HG02884 (cell line): ENCODE measurements at regions not wholly inside any gene's neighbourhood (a gene's known extent, or its start where the extent isn't known, plus 50 kb on each side); places are given as distances from the start of the nearest gene placed in this dataset.
"Not testable (repeated sequence)": the region's sequence is repeated elsewhere in the genome, so short reads cannot be mapped to it uniquely, and the experiment has no call there.

ENCODE experiments used
- ATAC-seq: cut with Tn5 transposase; IDR thresholded peaks from one replicate; pipeline ENCODE4 v1.9.1; 2021; ENCODE audit warnings: mild to moderate bottlenecking, moderate library complexity; ENCODE audit not compliant: unreplicated experiment

DNA sequence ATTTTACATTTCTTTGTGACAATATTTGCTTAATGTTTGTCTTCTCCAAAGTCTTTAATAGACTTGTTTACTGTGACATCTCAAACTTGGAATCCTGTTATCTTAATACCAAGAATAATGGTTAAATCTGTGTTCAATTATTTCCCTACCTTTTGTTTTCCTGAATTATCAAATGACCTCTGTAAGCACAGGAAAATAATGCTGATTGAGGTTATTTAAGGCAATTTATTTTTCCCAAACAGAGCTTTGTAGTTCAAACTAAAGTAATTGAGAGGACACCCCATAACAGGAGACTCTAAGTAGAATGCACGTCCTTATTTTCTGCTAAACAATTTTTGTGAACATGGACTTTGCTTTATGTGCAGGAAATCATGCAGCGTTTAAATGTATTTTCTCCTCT lies 195.0 kb downstream of the BTBD3 start:
- ATAC-seq, result no peak

- no peak for ATAC-seq
These were observed 195.4 kb downstream of the BTBD3 start for GRCh38 chr20:12113075-12113467.

DNA sequence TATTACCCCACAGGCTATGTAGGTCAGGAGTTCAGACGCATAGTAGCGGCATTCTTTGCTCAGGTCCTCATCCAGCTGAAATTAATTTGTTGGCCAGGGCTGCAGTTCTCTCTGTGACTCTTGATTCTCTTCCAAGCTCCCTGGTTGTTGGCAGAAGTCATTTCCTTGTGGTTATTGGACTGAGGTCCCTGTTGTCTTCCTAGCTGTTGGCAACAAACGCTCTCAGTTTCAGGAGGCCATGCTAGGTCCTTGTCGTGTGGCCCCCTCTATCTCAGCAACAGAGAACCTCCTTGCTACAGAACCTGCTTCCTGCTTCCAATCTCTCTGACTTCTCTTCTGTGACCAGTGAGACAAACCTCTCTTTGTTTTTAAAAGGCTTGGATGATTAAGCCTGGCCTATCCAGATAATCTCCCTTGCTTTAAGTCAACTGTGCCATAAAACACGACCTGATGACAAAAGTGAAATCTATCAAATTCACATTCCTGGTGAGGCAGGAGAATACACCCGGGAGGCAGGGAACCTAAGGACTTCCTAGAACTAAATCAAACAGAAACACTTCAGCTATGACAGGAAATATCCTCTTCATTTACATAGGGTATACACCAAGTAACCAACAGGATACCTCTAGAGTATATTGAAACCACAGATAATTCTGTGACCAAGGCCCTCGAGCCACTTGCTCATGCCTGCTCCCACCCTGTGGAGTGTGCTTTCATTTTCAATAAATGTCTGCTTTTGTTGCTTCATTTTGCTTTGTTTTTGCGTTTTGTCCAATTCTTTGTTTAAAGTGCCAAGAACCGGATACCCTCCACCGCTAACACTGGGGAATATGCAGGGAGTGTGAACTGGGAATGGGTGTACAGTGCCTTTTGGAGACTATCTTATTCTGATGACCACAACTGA lies 196.0 kb downstream of the BTBD3 start:
- no peak for ATAC-seq

GRCh38 chr20:12129114-12129513 lies 211.4 kb downstream of the BTBD3 start:
- not testable (repeated sequence) for ATAC-seq

DNA sequence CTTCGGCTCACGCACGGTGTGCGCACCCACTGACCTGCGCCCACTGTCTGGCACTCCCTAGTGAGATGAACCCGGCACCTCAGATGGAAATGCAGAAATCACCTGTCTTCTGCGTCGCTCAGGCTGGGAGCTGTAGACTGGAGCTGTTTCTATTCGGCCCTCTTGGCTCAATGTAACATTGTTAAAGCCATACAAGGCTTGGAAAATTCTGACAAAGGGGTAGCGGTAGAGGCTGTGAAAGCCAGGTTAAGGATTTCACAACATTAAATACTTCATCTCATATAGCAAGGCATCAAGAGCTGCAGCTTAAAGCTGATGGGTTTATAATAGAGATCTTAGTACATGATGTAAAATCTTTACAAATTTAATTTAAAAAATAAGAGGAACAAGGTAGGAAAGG lies 211.8 kb downstream of the BTBD3 start:
- not testable (repeated sequence) for ATAC-seq

GRCh38 chr20:12130781-12131180 lies 213.1 kb downstream of the BTBD3 start:
- no peak for ATAC-seq

- ATAC-seq, result no peak
These were observed 215.9 kb downstream of the BTBD3 start for GRCh38 chr20:12133553-12133952.

DNA sequence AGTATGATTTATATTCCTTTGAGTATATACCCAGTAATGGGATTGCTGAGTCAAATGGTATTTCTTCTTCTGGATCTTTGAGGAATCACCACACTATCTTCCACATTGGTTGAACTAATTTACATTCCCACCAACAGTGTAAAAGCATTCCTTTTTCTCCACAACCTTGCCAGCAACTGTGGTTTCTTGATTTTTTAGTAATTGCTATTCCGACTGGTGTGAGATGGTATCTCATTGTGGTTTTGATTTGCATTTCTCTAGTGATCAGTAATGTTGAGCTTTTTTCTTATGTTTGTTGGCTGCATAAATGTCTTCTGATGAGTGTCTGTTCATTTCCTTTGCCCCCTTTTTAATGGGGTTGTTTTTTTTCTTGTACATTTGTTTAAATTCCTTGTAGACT lies 228.3 kb downstream of the BTBD3 start:
- ATAC-seq, result not testable (repeated sequence)

- ATAC-seq, result no peak
These were observed 235.3 kb downstream of the BTBD3 start for GRCh38 chr20:12152996-12153395.

DNA sequence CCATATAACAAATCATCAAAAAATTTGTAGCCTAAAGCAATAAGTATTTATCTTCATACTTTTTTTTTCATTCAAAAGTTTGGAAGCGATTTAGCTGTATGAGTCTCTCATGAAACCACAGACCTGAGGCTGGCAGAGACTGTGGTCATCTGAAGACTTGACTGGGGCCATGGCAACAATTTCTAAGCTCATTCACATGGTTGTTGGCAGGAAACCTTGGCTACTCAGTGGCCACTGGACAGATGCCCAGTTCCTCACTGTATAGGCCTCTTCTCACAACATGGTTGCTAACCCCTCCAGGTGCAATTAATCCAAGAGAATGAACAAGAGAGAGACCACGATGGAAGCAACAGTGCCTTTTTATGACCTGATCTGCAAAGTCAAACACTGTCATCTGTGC lies 235.9 kb downstream of the BTBD3 start:
- ATAC-seq, result no peak

GRCh38 chr20:12156252-12156651 lies 238.6 kb downstream of the BTBD3 start:
- no peak for ATAC-seq

DNA sequence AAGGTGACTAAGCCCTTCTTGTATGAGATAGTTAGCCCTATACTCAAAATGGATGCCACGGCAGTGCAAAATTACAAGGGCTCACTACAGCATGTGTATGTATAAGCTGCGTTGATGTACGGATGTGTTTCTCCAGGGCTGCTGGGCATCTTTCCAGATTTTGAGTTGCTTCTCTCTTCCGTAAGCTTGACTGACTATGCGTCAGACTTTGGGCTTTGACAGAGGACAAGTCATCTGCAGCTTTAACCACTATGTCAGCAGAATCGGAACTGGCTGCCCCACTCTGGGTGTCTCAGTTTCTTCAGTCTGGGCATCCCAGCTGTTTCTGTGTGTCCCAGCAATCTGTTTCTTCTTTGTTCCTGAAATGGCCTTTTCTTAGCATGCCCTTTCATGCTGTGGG lies 241.6 kb downstream of the BTBD3 start:
- no peak for ATAC-seq

GRCh38 chr20:12161734-12162133 lies 244.0 kb downstream of the BTBD3 start:
- no peak for ATAC-seq

DNA sequence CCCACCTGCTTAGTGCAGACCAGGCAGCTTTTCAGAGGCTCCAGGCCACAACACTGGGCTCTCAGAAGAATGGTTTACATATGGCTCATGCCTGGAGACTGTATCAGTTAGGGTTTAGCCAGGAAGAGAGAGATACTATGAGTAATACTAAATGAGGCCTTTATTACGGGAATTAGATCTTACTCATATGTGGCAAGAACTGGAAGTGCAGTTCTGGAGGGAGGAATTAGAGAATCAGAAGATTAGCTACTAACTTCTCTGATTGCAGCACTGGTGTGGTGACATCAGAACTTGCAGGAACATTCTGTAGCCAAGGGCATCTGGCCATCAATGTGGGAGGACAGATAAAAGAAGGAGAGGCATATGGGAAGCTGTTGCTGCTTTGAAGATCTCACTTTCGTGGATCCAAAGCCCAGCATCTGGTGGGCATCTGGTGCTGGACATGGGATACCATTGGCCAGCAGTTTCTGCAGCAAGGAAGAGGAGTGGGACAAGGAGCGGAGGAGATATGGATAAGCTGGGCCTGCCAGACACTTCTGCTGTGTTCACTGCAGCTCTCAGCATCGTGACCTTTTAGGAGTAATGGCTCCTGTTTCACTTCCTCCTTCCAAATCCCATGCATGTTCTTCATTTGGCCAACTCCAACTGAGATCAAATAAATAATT lies 248.5 kb downstream of the BTBD3 start:
- no peak for ATAC-seq

DNA sequence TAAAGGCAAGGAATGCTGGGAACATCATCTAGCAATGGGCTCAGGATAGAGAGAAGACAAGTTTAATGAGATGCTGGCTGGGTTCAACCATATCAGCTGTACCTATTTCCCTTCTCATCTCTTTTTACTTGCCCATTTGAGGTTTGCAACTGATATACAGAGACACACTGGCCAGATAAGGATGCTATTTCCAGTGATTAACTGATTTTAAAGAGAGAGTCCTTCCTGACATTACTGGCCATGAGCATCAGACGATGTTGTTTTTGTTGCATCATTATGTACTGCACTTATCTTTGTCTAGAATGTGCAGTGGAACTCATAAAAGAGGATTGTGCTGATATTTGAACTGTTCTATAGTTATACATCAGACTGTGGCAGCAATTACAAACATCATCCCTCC lies 252.7 kb downstream of the BTBD3 start:
- no peak for ATAC-seq

- no peak for ATAC-seq
These were observed 254.3 kb downstream of the BTBD3 start for GRCh38 chr20:12171923-12172524.

DNA sequence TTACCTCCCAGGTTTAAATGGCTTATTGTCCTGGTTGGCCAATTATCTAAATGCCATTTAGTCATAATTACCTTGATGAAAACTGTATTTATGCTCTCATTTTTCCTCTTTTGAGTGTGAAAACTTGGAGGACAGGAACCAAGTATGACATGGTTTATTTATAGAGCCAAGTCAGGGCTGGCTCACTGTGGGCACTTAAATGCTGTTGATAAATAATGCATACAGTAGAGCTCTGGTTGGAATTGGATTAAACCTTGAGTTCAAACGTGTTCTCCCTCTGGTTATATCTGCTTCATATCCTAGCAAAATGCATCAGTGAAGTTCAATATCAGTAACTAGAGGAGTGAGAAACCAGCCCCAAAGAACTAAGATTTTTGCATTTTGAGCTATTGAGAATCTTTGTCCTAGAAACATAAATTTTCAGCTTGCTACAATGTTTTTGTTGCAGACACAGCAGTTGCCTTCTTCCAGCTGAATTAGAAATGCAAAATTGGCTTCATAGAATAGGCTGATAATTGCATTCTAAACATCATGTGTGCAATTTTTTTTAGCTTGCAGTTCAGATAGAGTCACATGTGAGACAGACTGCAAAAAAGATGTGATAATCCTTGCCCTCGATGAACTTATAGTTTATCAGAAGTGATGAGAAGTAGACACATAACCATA lies 255.8 kb downstream of the BTBD3 start:
- ATAC-seq, result no peak

- no peak for ATAC-seq
These were observed 257.8 kb downstream of the BTBD3 start for GRCh38 chr20:12175538-12175937.

- ATAC-seq, result no peak
These were observed 260.1 kb downstream of the BTBD3 start for GRCh38 chr20:12177657-12178293.

- ATAC-seq, result no peak
These were observed 262.0 kb downstream of the BTBD3 start for GRCh38 chr20:12179692-12180091.

DNA sequence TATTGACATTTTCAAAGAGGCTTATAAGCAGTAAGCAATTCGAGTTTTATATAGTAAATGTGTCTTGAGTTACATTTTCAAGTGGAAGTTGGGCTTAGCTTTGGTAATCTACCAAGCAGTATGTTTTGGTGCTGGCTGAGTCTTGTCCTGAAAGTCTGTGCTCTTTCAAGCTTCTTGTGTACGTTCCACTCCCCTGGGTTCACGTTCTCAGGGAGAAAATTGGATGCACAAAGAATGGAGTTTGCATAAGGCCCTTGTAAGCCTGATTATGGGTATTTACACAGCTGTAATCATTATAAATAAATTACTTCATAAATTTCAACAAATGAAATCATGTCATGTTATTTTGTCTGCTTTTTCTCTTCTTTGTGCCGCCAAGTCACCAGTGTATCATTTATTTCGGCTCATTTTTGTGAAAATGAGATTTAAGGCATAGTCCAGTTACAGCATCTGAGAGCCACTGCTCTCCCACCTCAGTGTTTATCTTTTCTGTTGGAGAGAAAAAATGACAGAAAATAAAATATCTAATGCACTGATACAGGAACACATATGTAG lies 262.5 kb downstream of the BTBD3 start:
- ATAC-seq, result no peak
